GM12873 (cell line): ENCODE measurements at regions not wholly inside any gene's neighbourhood (a gene's known extent, or its start where the extent isn't known, plus 50 kb on each side); places are given as distances from the start of the nearest gene placed in this dataset.

Experiments
- CTCF ChIP-seq: IDR thresholded peaks from 2 replicates; pipeline ENCODE4 v1.5.1; 2012; ENCODE audit warnings: low read depth, mild to moderate bottlenecking, moderate library complexity, low read length, control low read depth; ENCODE audit not compliant: insufficient read depth; ENCODE audit errors: missing control alignments

- TF ChIP-seq CTCF, result no peak
Measured at GRCh38 chr15:47609693-47610092, 107.6 kb upstream of the SEMA6D start.

GRCh38 chr15:47610736-47611135, 106.6 kb upstream of the SEMA6D start:
- no peak for TF ChIP-seq CTCF

GRCh38 chr15:47614360-47615011, 102.8 kb upstream of the SEMA6D start:
- no peak for TF ChIP-seq CTCF

GRCh38 chr15:47616876-47617275, 100.4 kb upstream of the SEMA6D start:
- TF ChIP-seq CTCF, result no peak

GRCh38 chr15:47618241-47618640, 99.1 kb upstream of the SEMA6D start:
- no peak for TF ChIP-seq CTCF

- no peak for TF ChIP-seq CTCF
Measured at GRCh38 chr15:47620960-47621681, 96.2 kb upstream of the SEMA6D start.

GRCh38 chr15:47622055-47622454, 95.2 kb upstream of the SEMA6D start:
- TF ChIP-seq CTCF, result no peak
